ENCODE measurements at regions not wholly inside any gene's neighbourhood (a gene's known extent, or its start where the extent isn't known, plus 50 kb on each side); places are given as distances from the start of the nearest gene placed in this dataset.

- Mint-ChIP-seq H3K27ac (no peak overlapping the region), H3K27me3 (peaks cover 11 to 17% of the 10 kb centered on the region in 2 donors), H3K9me3 (no peaks in the 10 kb centered on the region), H3K36me3 (no peaks in the 10 kb centered on the region), H3K4me3 (peak overlapping the region in 1 of 3 donors; percentile 60), H3K4me1 (peaks cover 6 to 10% (median 7%) of the 10 kb centered on the region in 3 donors)
- 100% methylated on average over 1 of the region's 10 CpGs for WGBS (ENCODE audit: insufficient coverage)
- Histone ChIP-seq H3K4me1 (ENCODE audit: control insufficient read depth in 1 of 2, extremely low read depth in 1 of 2, insufficient read depth in 2 of 2, low read length in 2 of 2) (peaks cover 0 to 7% of the 10 kb centered on the region in 2 experiments), H3K36me3 (ENCODE audit: control insufficient read depth in 2 of 2, extremely low read depth in 1 of 2, insufficient read depth in 1 of 2, low read length in 1 of 2) (no peaks in the 10 kb centered on the region), H3K27me3 (replicated peaks in 1 of 2; ENCODE audit: control insufficient read depth in 2 of 2, extremely low read depth in 1 of 2, insufficient read depth in 2 of 2, low read length in 1 of 2) (peaks cover 0 to 18% of the 10 kb centered on the region in 2 experiments), H3K4me3 (ENCODE audit: control insufficient read depth in 1 of 2, extremely low read depth in 1 of 2, low read length in 1 of 2) (no peak overlapping the region), H3K9me3 (no peaks in the 10 kb centered on the region), H3K27ac (ENCODE audit: low read length) (no peak overlapping the region)
- ATAC-seq (replicated peaks in 1 of 4) = no peak
- ChIA-PET CTCF (interaction anchor here (0.6 to 1.7 kb wide), 6 partner anchors 12 to 735 kb away, joined by 3 to 10 read pairs (median 3); no protein-coding TSS in a partner anchor), POLR2A (no interaction called here)
- no peak for DNase-seq
Observed at GRCh38 chr1:84759756-84760155, 69.5 kb upstream of the SSX2IP start.

GRCh38 chr1:84758968-84759491, 68.8 kb upstream of the SSX2IP start:
- Mint-ChIP-seq H3K9me3 (no peaks in the 10 kb centered on the region), H3K27me3 (peaks cover 10 to 11% of the 10 kb centered on the region in 2 donors), H3K4me3 (peak overlapping the region; percentile 5 to 60 (median 31)), H3K27ac (no peak overlapping the region), H3K4me1 (peaks cover 6 to 10% (median 7%) of the 10 kb centered on the region in 3 donors), H3K36me3 (no peaks in the 10 kb centered on the region)
- Histone ChIP-seq H3K4me1 (ENCODE audit: control insufficient read depth in 1 of 2, extremely low read depth in 1 of 2, insufficient read depth in 2 of 2, low read length in 2 of 2) (peaks cover 0 to 7% of the 10 kb centered on the region in 2 experiments), H3K27me3 (replicated peaks in 1 of 2; ENCODE audit: control insufficient read depth in 2 of 2, extremely low read depth in 1 of 2, insufficient read depth in 2 of 2, low read length in 1 of 2) (peaks cover 0 to 14% of the 10 kb centered on the region in 2 experiments), H3K27ac (ENCODE audit: low read length) (no peak overlapping the region), H3K4me3 (ENCODE audit: control insufficient read depth in 1 of 2, extremely low read depth in 1 of 2, low read length in 1 of 2) (peak overlapping the region; percentile 10 to 14), H3K9me3 (no peaks in the 10 kb centered on the region), H3K36me3 (ENCODE audit: control insufficient read depth in 2 of 2, extremely low read depth in 1 of 2, insufficient read depth in 1 of 2, low read length in 1 of 2) (no peaks in the 10 kb centered on the region)
- DNase-seq = no peak
- peak in 3 of 4 experiments; percentile 6 to 46 (median 24) for ATAC-seq (replicated peaks in 1 of 4)
- 10% methylated on average over 6 of the region's 15 CpGs for WGBS (ENCODE audit: insufficient coverage)
- POLR2A ChIA-PET = no interaction called here
- CTCF ChIA-PET = interaction anchor here (0.6 to 1.7 kb wide), 4 partner anchors 13 to 735 kb away, joined by 3 to 10 read pairs (median 4); no protein-coding TSS in a partner anchor

GRCh38 chr1:84758476-84758875, 68.2 kb upstream of the SSX2IP start:
- H3K27me3 ChIP-seq (replicated peaks in 1 of 2; ENCODE audit: control insufficient read depth in 2 of 2, extremely low read depth in 1 of 2, insufficient read depth in 2 of 2, low read length in 1 of 2) = peaks cover 0 to 16% of the 10 kb centered on the region in 2 experiments
- H3K4me1 ChIP-seq (ENCODE audit: control insufficient read depth in 1 of 2, extremely low read depth in 1 of 2, insufficient read depth in 2 of 2, low read length in 2 of 2) = peaks cover 0 to 7% of the 10 kb centered on the region in 2 experiments
- ChIA-PET CTCF (interaction anchor here (0.6 to 1.0 kb wide), 4 partner anchors 17 to 631 kb away, joined by 3 to 4 read pairs (median 3); no protein-coding TSS in a partner anchor), POLR2A (no interaction called here)
- H3K9me3 ChIP-seq = no peaks in the 10 kb centered on the region
- DNase-seq (no peak), ATAC-seq (replicated peaks in 1 of 4) (no peak)
- no peak overlapping the region for H3K4me3 ChIP-seq (ENCODE audit: control insufficient read depth in 1 of 2, extremely low read depth in 1 of 2, low read length in 1 of 2)
- no peak overlapping the region for H3K27ac Mint-ChIP-seq
- H3K27ac ChIP-seq (ENCODE audit: low read length) = no peak overlapping the region
- peaks cover 7 to 10% (median 8%) of the 10 kb centered on the region in 3 donors for H3K4me1 Mint-ChIP-seq
- H3K4me3 Mint-ChIP-seq = no peak overlapping the region
- H3K36me3 ChIP-seq (ENCODE audit: control insufficient read depth in 2 of 2, extremely low read depth in 1 of 2, insufficient read depth in 1 of 2, low read length in 1 of 2) = no peaks in the 10 kb centered on the region
- no peaks in the 10 kb centered on the region for H3K9me3 Mint-ChIP-seq
- 57% methylated on average over 1 of the region's 3 CpGs for WGBS (ENCODE audit: insufficient coverage)
- peaks cover 11 to 12% of the 10 kb centered on the region in 2 donors for H3K27me3 Mint-ChIP-seq
- H3K36me3 Mint-ChIP-seq = no peaks in the 10 kb centered on the region

- H3K27me3 Mint-ChIP-seq = peaks cover 10 to 16% of the 10 kb centered on the region in 2 donors
Observed at GRCh38 chr1:84757301-84757700, 67.0 kb upstream of the SSX2IP start.

GRCh38 chr1:84756455-84757082, 66.3 kb upstream of the SSX2IP start:
- DNase-seq (no peak), ATAC-seq (replicated peaks in 1 of 4) (no peak)
- H3K4me1 Mint-ChIP-seq = peaks cover 10 to 11% (median 10%) of the 10 kb centered on the region in 3 donors
- no peak overlapping the region for H3K4me3 ChIP-seq (ENCODE audit: control insufficient read depth in 1 of 2, extremely low read depth in 1 of 2, low read length in 1 of 2)
- H3K4me1 ChIP-seq (ENCODE audit: control insufficient read depth in 1 of 2, extremely low read depth in 1 of 2, insufficient read depth in 2 of 2, low read length in 2 of 2) = peaks cover 0 to 9% of the 10 kb centered on the region in 2 experiments
- H3K27ac Mint-ChIP-seq = no peak overlapping the region
- H3K27me3 Mint-ChIP-seq = peaks cover 10 to 14% of the 10 kb centered on the region in 2 donors
- H3K9me3 Mint-ChIP-seq = no peaks in the 10 kb centered on the region
- no peak overlapping the region for H3K4me3 Mint-ChIP-seq
- H3K9me3 ChIP-seq = no peaks in the 10 kb centered on the region
- no CpG with 5 or more reads among the region's 3 CpGs for WGBS (ENCODE audit: insufficient coverage)
- H3K36me3 Mint-ChIP-seq = no peaks in the 10 kb centered on the region
- H3K27me3 ChIP-seq (replicated peaks in 1 of 2; ENCODE audit: control insufficient read depth in 2 of 2, extremely low read depth in 1 of 2, insufficient read depth in 2 of 2, low read length in 1 of 2) = peaks cover 0 to 20% of the 10 kb centered on the region in 2 experiments
- POLR2A ChIA-PET = no interaction called here
- CTCF ChIA-PET = interaction anchor here (1.2 to 2.2 kb wide), 4 partner anchors 51 to 616 kb away, joined by 3 to 9 read pairs (median 5); partner anchors contain the start of gene PRKACB (in 1 of the 2)
- no peaks in the 10 kb centered on the region for H3K36me3 ChIP-seq (ENCODE audit: control insufficient read depth in 2 of 2, extremely low read depth in 1 of 2, insufficient read depth in 1 of 2, low read length in 1 of 2)
- H3K27ac ChIP-seq (ENCODE audit: low read length) = no peak overlapping the region

More at GRCh38 chr1:84757301-84757700, 67.0 kb upstream of the SSX2IP start:
- H3K9me3 ChIP-seq = no peaks in the 10 kb centered on the region
- ChIA-PET POLR2A (no interaction called here), CTCF (interaction anchor here in 1 of 2 donors (1.2 to 1.4 kb wide), 3 partner anchors 52 to 616 kb away, joined by 3 to 9 read pairs (median 4); partner anchors contain the start of gene PRKACB)
- H3K4me1 ChIP-seq (ENCODE audit: control insufficient read depth in 1 of 2, extremely low read depth in 1 of 2, insufficient read depth in 2 of 2, low read length in 2 of 2) = peaks cover 0 to 9% of the 10 kb centered on the region in 2 experiments
- 100% methylated on average over 2 of the region's 4 CpGs for WGBS (ENCODE audit: insufficient coverage)
- Mint-ChIP-seq H3K4me3 (no peak overlapping the region), H3K36me3 (no peaks in the 10 kb centered on the region), H3K9me3 (no peaks in the 10 kb centered on the region), H3K27ac (no peak overlapping the region), H3K4me1 (peaks cover 10 to 11% (median 10%) of the 10 kb centered on the region in 3 donors)
- no peak overlapping the region for H3K27ac ChIP-seq (ENCODE audit: low read length)
- no peaks in the 10 kb centered on the region for H3K36me3 ChIP-seq (ENCODE audit: control insufficient read depth in 2 of 2, extremely low read depth in 1 of 2, insufficient read depth in 1 of 2, low read length in 1 of 2)
- peaks cover 0 to 20% of the 10 kb centered on the region in 2 experiments for H3K27me3 ChIP-seq (replicated peaks in 1 of 2; ENCODE audit: control insufficient read depth in 2 of 2, extremely low read depth in 1 of 2, insufficient read depth in 2 of 2, low read length in 1 of 2)
- DNase-seq = no peak
- H3K4me3 ChIP-seq (ENCODE audit: control insufficient read depth in 1 of 2, extremely low read depth in 1 of 2, low read length in 1 of 2) = no peak overlapping the region
- ATAC-seq (replicated peaks in 1 of 4) = no peak

GRCh38 chr1:84756001-84756400, 65.7 kb upstream of the SSX2IP start:
- WGBS (ENCODE audit: insufficient coverage) = no CpG with 5 or more reads among the region's 3 CpGs

More at GRCh38 chr1:84756001-84756400, 65.7 kb upstream of the SSX2IP start:
- peaks cover 0 to 20% of the 10 kb centered on the region in 2 experiments for H3K27me3 ChIP-seq (replicated peaks in 1 of 2; ENCODE audit: control insufficient read depth in 2 of 2, extremely low read depth in 1 of 2, insufficient read depth in 2 of 2, low read length in 1 of 2)
- Mint-ChIP-seq H3K4me1 (peaks cover 10 to 11% (median 10%) of the 10 kb centered on the region in 3 donors), H3K27ac (no peak overlapping the region), H3K9me3 (no peaks in the 10 kb centered on the region), H3K4me3 (no peak overlapping the region), H3K27me3 (peaks cover 13 to 18% of the 10 kb centered on the region in 2 donors), H3K36me3 (no peaks in the 10 kb centered on the region)
- ChIA-PET CTCF (interaction anchor here in 1 of 2 donors (1.2 to 2.2 kb wide), 3 partner anchors 87 to 615 kb away, joined by 3 to 6 read pairs (median 4); no protein-coding TSS in a partner anchor), POLR2A (no interaction called here)
- H3K27ac ChIP-seq (ENCODE audit: low read length) = no peak overlapping the region
- no peak overlapping the region for H3K4me3 ChIP-seq (ENCODE audit: control insufficient read depth in 1 of 2, extremely low read depth in 1 of 2, low read length in 1 of 2)
- peaks cover 0 to 9% of the 10 kb centered on the region in 2 experiments for H3K4me1 ChIP-seq (ENCODE audit: control insufficient read depth in 1 of 2, extremely low read depth in 1 of 2, insufficient read depth in 2 of 2, low read length in 2 of 2)
- no peaks in the 10 kb centered on the region for H3K9me3 ChIP-seq
- DNase-seq (no peak), ATAC-seq (replicated peaks in 1 of 4) (no peak)
- H3K36me3 ChIP-seq (ENCODE audit: control insufficient read depth in 2 of 2, extremely low read depth in 1 of 2, insufficient read depth in 1 of 2, low read length in 1 of 2) = no peaks in the 10 kb centered on the region
